ENCODE measurements at regions not wholly inside any gene's neighbourhood (a gene's known extent, or its start where the extent isn't known, plus 50 kb on each side); places are given as distances from the start of the nearest gene placed in this dataset.

DNA sequence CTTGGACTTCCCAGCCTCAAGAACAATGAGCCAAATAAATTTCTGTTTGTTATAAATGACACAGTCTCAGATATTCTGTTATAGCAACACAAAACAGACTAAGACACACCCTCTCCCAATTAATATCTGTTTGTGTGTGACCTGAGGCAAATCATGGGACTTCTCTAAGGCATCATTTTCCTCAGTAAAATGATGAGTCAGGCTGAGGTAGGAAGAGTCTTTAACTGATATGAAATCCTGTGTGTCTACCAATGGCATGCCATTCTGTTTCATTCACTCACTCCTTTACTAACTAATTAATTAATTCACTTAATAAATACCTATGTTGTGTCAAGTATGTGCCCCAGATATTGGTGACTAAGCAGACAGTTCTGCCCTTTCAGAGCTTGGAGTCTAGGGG, 258.4 kb upstream of the CRY1 start:
- TF ChIP-seq ZFX (IDR thresholded peaks at IDR 0.05) = no peak
- TF ChIP-seq, protein P1, sequence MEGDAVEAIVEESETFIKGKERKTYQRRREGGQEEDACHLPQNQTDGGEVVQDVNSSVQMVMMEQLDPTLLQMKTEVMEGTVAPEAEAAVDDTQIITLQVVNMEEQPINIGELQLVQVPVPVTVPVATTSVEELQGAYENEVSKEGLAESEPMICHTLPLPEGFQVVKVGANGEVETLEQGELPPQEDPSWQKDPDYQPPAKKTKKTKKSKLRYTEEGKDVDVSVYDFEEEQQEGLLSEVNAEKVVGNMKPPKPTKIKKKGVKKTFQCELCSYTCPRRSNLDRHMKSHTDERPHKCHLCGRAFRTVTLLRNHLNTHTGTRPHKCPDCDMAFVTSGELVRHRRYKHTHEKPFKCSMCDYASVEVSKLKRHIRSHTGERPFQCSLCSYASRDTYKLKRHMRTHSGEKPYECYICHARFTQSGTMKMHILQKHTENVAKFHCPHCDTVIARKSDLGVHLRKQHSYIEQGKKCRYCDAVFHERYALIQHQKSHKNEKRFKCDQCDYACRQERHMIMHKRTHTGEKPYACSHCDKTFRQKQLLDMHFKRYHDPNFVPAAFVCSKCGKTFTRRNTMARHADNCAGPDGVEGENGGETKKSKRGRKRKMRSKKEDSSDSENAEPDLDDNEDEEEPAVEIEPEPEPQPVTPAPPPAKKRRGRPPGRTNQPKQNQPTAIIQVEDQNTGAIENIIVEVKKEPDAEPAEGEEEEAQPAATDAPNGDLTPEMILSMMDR (conservative IDR thresholded peaks at IDR 0.05) = no peak
